DMS153 (cell line): ENCODE measurements at regions not wholly inside any gene's neighbourhood (a gene's known extent, or its start where the extent isn't known, plus 50 kb on each side); places are given as distances from the start of the nearest gene placed in this dataset.
"Not testable (repeated sequence)": the region's sequence is repeated elsewhere in the genome, so short reads cannot be mapped to it uniquely, and the experiment has no call there.

Experiments
- DNase-seq: peaks from one replicate; lab custom pipeline; 2025; lab: John Stamatoyannopoulos, UW

GRCh38 chr11:79510960-79511359, 70.1 kb upstream of the TENM4 start:
- no peak for DNase-seq

- DNase-seq, result no peak
Measured at GRCh38 chr11:79508461-79508860, 67.6 kb upstream of the TENM4 start.

- no peak for DNase-seq
Measured at GRCh38 chr11:79507706-79508105, 66.9 kb upstream of the TENM4 start.

DNA sequence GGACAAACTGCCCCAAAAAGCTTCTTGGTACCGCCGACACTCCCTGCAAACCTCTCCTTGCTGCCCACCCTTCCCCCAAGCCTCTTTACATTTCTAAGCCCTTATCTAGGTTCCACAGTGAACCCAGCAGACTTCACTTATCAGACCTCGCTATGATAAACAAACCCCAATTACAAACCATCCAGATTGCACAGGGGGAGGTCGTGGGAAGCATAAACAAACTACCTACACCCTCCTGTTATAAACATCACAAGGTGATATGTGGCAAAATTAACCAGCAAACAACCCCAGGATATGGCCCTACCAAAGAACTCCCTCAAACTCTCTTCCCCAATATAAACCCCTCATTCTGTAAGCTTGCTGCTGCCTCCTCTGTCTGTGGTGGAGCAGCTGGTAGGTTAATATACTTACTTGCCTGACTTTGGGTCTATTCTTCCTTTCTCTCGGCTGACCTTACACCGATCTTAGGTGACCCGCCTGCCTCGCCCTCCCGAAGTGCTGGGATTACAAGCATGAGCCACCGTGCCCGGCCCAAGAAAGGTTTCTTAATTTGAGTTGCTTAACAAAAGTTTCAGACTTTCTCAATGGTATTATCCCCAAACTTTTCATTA, 66.0 kb upstream of the TENM4 start:
- no peak for DNase-seq

GRCh38 chr11:79506124-79506523, 65.3 kb upstream of the TENM4 start:
- DNase-seq, result no peak

GRCh38 chr11:79503028-79503427, 62.2 kb upstream of the TENM4 start:
- no peak for DNase-seq

DNA sequence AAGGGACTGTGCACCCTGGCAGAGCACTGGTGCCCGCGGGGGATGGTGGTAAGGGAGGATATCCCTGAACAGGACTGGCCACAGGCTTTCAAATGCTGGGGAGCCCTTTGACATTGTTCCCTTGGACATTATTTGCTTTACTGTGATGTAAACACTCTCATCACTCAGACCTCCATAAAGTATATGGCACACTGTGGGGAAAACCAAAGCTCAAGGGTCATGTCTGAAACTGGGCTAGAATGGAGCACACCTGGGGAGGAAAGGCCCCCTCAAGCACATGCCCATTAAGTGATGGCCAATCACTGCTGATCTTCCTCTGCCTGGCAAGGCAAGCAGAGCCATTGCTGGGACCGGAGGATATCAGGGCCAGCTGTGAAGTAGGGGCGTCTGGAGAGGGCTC, 60.9 kb upstream of the TENM4 start:
- DNase-seq, result no peak

- not testable (repeated sequence) for DNase-seq
Measured at GRCh38 chr11:79499929-79500328, 59.1 kb upstream of the TENM4 start.

DNA sequence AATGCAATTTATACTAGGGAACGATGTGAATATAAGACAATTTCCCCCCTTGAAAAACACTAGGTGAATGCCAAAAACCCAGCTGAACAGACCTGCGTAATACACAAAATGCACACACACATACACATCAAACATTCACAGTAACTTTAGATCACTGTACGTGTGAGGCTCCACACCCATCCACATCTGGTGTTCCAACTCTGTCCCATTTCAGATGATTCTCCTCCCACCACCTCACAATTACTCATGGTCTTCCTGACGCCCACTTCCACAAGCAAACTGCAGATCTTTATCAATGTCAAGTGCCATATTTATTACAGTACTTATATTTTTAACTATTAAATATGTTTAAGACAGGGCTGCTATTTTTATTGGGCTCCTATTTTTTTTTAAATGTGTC, 57.8 kb upstream of the TENM4 start:
- no peak for DNase-seq

DNA sequence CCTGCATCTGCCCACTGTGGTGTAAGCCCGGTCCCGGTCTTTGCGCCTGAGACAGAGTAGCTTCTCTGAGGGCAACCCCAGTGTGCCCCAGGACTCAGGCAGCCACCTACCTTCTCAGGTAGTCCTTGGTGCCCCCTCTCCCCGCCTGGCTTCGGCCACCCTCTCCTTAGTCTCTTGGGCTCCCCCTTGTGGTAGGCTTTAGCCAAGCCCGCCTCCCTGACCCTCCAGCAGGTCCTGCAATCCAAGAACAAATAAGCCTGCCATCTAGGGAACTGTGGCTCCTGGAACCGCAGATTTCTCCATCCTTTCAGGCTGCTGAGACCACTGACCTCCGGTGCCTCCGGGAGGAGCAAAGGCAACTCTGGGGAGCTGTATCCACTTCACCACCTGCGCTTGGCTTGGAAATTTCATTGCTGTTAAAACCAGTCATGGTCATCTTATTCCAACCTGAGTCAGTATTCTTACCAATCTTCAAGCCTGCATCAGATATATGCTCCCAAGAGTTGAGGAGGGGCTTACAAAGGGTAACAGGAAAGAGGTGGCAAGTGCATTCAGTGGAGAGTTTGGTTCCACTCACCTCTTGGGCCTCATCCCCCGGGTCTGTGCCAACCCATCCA, 52.8 kb upstream of the TENM4 start:
- peak; percentile 16 for DNase-seq

DNA sequence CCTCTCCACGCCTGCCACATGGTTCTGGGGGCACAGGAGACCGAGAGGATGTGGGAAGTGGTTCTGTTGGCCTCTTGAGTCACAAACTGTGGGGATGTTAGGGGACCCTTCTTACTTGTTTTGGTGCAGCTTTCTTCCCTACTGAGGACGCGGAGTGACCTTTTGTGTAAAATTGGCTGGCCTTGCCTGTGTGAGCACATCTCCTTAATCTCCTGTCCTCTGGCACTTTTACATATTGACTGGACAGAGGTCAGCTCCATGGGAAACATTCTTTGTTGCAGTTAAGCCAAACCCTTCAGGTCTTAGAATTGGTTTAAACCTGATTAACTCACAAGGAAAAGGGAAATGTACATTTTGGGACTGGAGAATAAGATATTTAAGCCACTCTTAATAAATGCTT, 51.2 kb upstream of the TENM4 start:
- no peak for DNase-seq
